Body of pancreas (tissue), 4 donors: ENCODE measurements at regions not wholly inside any gene's neighbourhood (a gene's known extent, or its start where the extent isn't known, plus 50 kb on each side); places are given as distances from the start of the nearest gene placed in this dataset.
A peak's percentile ranks its signal among the peaks of the same experiment; 100 is the strongest.

Experiments
- ATAC-seq: fragments of 150-250 bp; one replicate; pipeline ENCODE4 v1.9.1; 2016
- DNase-seq, 4 donors: peaks; one replicate each; pipeline ENCODE4 v3.0.0-alpha.2; 2019
- H3K27ac ChIP-seq, 4 donors: fragments of 200-600 bp; sonication (generic); 1 replicate in 3 of 4; 2 replicates in 1 of 4; pipeline versions ENCODE4 v1.5.1 to v1.6.1; 2016 to 2019; ENCODE audit warnings: mild to moderate bottlenecking in 1 of 4, mixed read lengths in 1 of 4, moderate library complexity in 1 of 4
- H3K27me3 ChIP-seq, 2 donors: fragments of 200-600 bp; sonication (generic); one replicate each; pipeline ENCODE4 v1.6.0; 2016; ENCODE audit warnings: mild to moderate bottlenecking in 1 of 2
- H3K36me3 ChIP-seq, 2 donors: fragments of 200-600 bp; sonication (generic); replicated peaks in 1 of 2; 2 replicates each; pipeline ENCODE4 v1.5.1; 2016; ENCODE audit warnings: low read depth in 2 of 2; ENCODE audit not compliant: insufficient read depth in 1 of 2
- H3K4me1 ChIP-seq: fragments of 200-600 bp; sonication (generic); one replicate; pipeline ENCODE4 v1.6.0; 2016
- H3K4me3 ChIP-seq, 2 donors: fragments of 200-600 bp; sonication (generic); 1 replicate in 1 of 2; 2 replicates in 1 of 2; pipeline ENCODE4 v1.5.1; 2016 to 2019
- H3K9me3 ChIP-seq, 3 donors: fragments of 200-600 bp; sonication (generic); 1 replicate in 2 of 3; 2 replicates in 1 of 3; pipeline ENCODE4 v1.5.1; 2016
- POLR2A ChIP-seq, 3 donors: fragments of 450-650 bp; IDR thresholded peaks; one replicate each; pipeline ENCODE4 v1.6.1; 2016; ENCODE audit warnings: antibody characterized with exemption in 3 of 3, mild to moderate bottlenecking in 2 of 3
- WGBS, 2 donors: methylation state at CpG; one replicate each; pipeline ENCODE4 v1.1.5; 2017; 5-methylcytosine and 5-hydroxymethylcytosine counted together
- intact Hi-C: fragments of 100-400 bp; cut with DNase I; formaldehyde crosslinking; loops from one replicate; pipeline ENCODE4 v1.15.1; 2023
- TF ChIP-seq, protein P1 (sequence below), 7 experiments: fragments of 450-650 bp in 4 of 7; fragments of 200-600 bp in 3 of 7; sonication (generic) in 3 of 7; IDR thresholded peaks; one replicate each; pipeline ENCODE4 v1.5.1; 2016 to 2019; ENCODE audit warnings: antibody characterized with exemption in 7 of 7

- DNase-seq (no peak), ATAC-seq (no peak)
- Histone ChIP-seq H3K9me3 (no peaks in the 10 kb centered on the region), H3K27me3 (no peaks in the 10 kb centered on the region), H3K27ac (no peak overlapping the region), H3K36me3 (no peaks in the 10 kb centered on the region), H3K4me1 (peaks cover 5% of the 10 kb centered on the region), H3K4me3 (no peak overlapping the region)
- intact Hi-C loops, result no loop called here
- TF ChIP-seq, protein P1, sequence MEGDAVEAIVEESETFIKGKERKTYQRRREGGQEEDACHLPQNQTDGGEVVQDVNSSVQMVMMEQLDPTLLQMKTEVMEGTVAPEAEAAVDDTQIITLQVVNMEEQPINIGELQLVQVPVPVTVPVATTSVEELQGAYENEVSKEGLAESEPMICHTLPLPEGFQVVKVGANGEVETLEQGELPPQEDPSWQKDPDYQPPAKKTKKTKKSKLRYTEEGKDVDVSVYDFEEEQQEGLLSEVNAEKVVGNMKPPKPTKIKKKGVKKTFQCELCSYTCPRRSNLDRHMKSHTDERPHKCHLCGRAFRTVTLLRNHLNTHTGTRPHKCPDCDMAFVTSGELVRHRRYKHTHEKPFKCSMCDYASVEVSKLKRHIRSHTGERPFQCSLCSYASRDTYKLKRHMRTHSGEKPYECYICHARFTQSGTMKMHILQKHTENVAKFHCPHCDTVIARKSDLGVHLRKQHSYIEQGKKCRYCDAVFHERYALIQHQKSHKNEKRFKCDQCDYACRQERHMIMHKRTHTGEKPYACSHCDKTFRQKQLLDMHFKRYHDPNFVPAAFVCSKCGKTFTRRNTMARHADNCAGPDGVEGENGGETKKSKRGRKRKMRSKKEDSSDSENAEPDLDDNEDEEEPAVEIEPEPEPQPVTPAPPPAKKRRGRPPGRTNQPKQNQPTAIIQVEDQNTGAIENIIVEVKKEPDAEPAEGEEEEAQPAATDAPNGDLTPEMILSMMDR (IDR thresholded peaks at IDR 0.05), result no peak
- TF ChIP-seq POLR2A (IDR thresholded peaks at IDR 0.05), result no peak
- WGBS, 2 donors, result 73 to 75% methylated on average over 5 of the region's 5 CpGs
These were observed 167.0 kb downstream of the TSEN15 start for GRCh38 chr1:184218458-184219075.

DNA sequence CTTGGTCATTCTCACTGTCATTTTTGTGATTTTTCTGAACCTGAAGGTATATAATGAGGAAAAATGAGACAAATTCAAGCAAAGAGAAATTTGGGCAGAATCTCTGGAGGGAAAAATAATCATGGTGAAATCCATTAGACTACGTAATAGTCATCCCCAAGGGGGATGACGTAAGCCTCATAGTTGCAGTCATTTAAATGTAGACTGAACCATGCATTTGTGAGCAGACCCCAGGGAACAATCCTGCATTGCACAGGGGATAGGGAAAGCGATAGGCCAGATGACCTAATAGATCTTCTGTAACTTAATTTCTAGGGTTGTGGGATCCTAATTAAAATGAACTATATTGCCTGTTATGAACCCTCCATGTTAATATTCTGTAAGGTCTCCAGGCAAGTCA is 167.4 kb upstream of the C1orf21 start:
- ATAC-seq (no peak), DNase-seq (no peak)
- WGBS, 2 donors, result 43 to 68% methylated on average over 3 of the region's 3 CpGs
- Histone ChIP-seq H3K27ac (no peak overlapping the region), H3K4me1 (peaks cover 5% of the 10 kb centered on the region), H3K4me3 (no peak overlapping the region), H3K27me3 (no peaks in the 10 kb centered on the region), H3K9me3 (no peaks in the 10 kb centered on the region), H3K36me3 (no peaks in the 10 kb centered on the region)
- no peak for TF ChIP-seq POLR2A (IDR thresholded peaks at IDR 0.05)
- intact Hi-C loops, result no loop called here

DNA sequence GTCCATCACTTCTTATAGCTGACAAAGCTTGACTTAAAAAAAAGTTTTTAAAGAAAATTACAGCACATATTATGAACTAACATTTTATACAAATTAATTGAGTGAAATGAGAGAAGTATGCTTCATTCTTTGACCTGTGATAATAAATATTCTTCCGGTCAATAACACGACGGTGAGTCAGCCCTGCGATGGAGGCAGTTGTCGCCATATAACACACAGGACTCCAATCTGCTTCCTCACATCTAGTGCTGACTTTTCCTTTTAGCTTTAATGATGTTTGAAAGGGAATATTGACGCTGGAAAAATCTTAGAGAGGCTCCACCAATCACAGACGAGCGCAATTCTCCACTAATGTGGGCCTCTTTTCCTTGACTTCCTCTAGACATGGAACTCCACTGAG is 166.9 kb upstream of the C1orf21 start:
- no peak for TF ChIP-seq POLR2A (IDR thresholded peaks at IDR 0.05)
- TF ChIP-seq, protein P1 (IDR thresholded peaks at IDR 0.05), result no peak
- Histone ChIP-seq H3K4me3 (no peak overlapping the region), H3K9me3 (no peaks in the 10 kb centered on the region), H3K27ac (no peak overlapping the region), H3K27me3 (no peaks in the 10 kb centered on the region), H3K36me3 (no peaks in the 10 kb centered on the region), H3K4me1 (peaks cover 5% of the 10 kb centered on the region)
- no peak for ATAC-seq
- DNase-seq, result no peak
- WGBS, 2 donors, result 85 to 88% methylated on average over 8 of the region's 8 CpGs
- intact Hi-C loops, result loop anchor here (10.0 kb wide), 1 partner anchor 145 kb away; no protein-coding TSS in a partner anchor

GRCh38 chr1:184221087-184221486 is 165.7 kb upstream of the C1orf21 start:
- no peak for DNase-seq
- TF ChIP-seq, protein P1 (IDR thresholded peaks at IDR 0.05), result no peak
- no peak for TF ChIP-seq POLR2A (IDR thresholded peaks at IDR 0.05)
- H3K36me3 ChIP-seq, result no peaks in the 10 kb centered on the region
- peaks cover 5% of the 10 kb centered on the region for H3K4me1 ChIP-seq
- 58 to 92% methylated on average over 2 of the region's 2 CpGs for WGBS, 2 donors
- no peak overlapping the region for H3K27ac ChIP-seq
- no peak for ATAC-seq
- H3K9me3 ChIP-seq, result no peaks in the 10 kb centered on the region
- no peak overlapping the region for H3K4me3 ChIP-seq
- intact Hi-C loops, result loop anchor here (10.0 kb wide), 1 partner anchor 146 kb away; no protein-coding TSS in a partner anchor
- H3K27me3 ChIP-seq, result no peaks in the 10 kb centered on the region

GRCh38 chr1:184222652-184223052 is 164.2 kb upstream of the C1orf21 start:
- DNase-seq, result peak; percentile 46 to 67 (median 52)

More at GRCh38 chr1:184222652-184223052, 164.2 kb upstream of the C1orf21 start:
- WGBS, 2 donors, result 18 to 21% methylated on average over 9 of the region's 9 CpGs
- Histone ChIP-seq H3K4me1 (peaks cover 5% of the 10 kb centered on the region), H3K27me3 (no peaks in the 10 kb centered on the region), H3K4me3 (no peak overlapping the region), H3K27ac (no peak overlapping the region), H3K36me3 (no peaks in the 10 kb centered on the region), H3K9me3 (no peaks in the 10 kb centered on the region)
- TF ChIP-seq, protein P1 (IDR thresholded peaks at IDR 0.05), result peak; percentile 70 to 95 (median 84)
- no peak for TF ChIP-seq POLR2A (IDR thresholded peaks at IDR 0.05)
- intact Hi-C loops, result loop anchor here (10.0 kb wide), 1 partner anchor 148 kb away; no protein-coding TSS in a partner anchor
- peak; percentile 70 for ATAC-seq
